MCF 10A (cell line): ENCODE measurements at regions not wholly inside any gene's neighbourhood (a gene's known extent, or its start where the extent isn't known, plus 50 kb on each side); places are given as distances from the start of the nearest gene placed in this dataset.
A peak's percentile ranks its signal among the peaks of the same experiment; 100 is the strongest.

ENCODE experiments used
- BruUV-seq: library from RNA; stranded (reverse); fragments of 400-500 nt; replicated peaks from 2 replicates; lab custom pipeline; 2021; lab: Mats Ljungman, UMichigan
- CTCF ChIA-PET: fragments of 300-600 bp; sonication (Branson Sonifier 250); formaldehyde crosslinking; extraction: SDS; loops from one replicate; lab custom pipeline; 2021; ENCODE audit warnings: antibody characterized with exemption, inconsistent platforms; lab: Yijun Ruan, JAX
- POLR2A ChIA-PET: fragments of 300-600, 350-650 bp; sonication (Branson Sonifier 250); formaldehyde crosslinking; extraction: SDS; loops from one replicate; lab custom pipeline; 2020; ENCODE audit warnings: antibody characterized with exemption, inconsistent platforms; lab: Yijun Ruan, JAX
- DNase-seq: peaks from one replicate; pipeline ENCODE4 v3.0.0-alpha.2; 2018; ENCODE audit not compliant: unreplicated experiment
- H3K27ac Mint-ChIP-seq: one replicate; pipeline ENCODE4 v1.8.0; 2022; ENCODE audit warnings: mild to moderate bottlenecking, low read depth, mixed read lengths; ENCODE audit not compliant: unreplicated experiment
- H3K27me3 Mint-ChIP-seq: one replicate; pipeline ENCODE4 v1.8.0; 2022; ENCODE audit warnings: mixed read lengths; ENCODE audit not compliant: insufficient read depth, unreplicated experiment
- H3K36me3 Mint-ChIP-seq: one replicate; pipeline ENCODE4 v1.8.0; 2022; ENCODE audit warnings: mild to moderate bottlenecking, moderate library complexity, mixed read lengths; ENCODE audit not compliant: insufficient read depth, unreplicated experiment
- H3K4me1 Mint-ChIP-seq: one replicate; pipeline ENCODE4 v1.8.0; 2022; ENCODE audit warnings: mixed read lengths; ENCODE audit not compliant: insufficient read depth, unreplicated experiment
- H3K4me3 Mint-ChIP-seq: one replicate; pipeline ENCODE4 v1.8.0; 2022; ENCODE audit warnings: mild to moderate bottlenecking, moderate library complexity, mixed read lengths; ENCODE audit not compliant: unreplicated experiment
- H3K9me3 Mint-ChIP-seq: one replicate; pipeline ENCODE4 v1.8.0; 2022; ENCODE audit warnings: mixed read lengths; ENCODE audit not compliant: unreplicated experiment
- CTCF ChIP-seq: fragments of 200-600 bp; IDR thresholded peaks from one replicate; pipeline ENCODE4 v1.8.0; 2022; ENCODE audit warnings: antibody characterized with exemption, mild to moderate bottlenecking; ENCODE audit not compliant: unreplicated experiment
- intact Hi-C: fragments of 100-400 bp; cut with micrococcal nuclease; formaldehyde crosslinking; loops from 2 replicates; pipeline ENCODE4 v1.14.1; 2022

GRCh38 chr6:71127374-71127773 is 161.2 kb upstream of the OGFRL1 start:
- H3K9me3 Mint-ChIP-seq: no peaks in the 10 kb centered on the region
- no peaks in the 10 kb centered on the region for H3K36me3 Mint-ChIP-seq
- H3K27ac Mint-ChIP-seq: no peak overlapping the region
- no peak overlapping the region for H3K4me3 Mint-ChIP-seq
- peaks cover 14% of the 10 kb centered on the region for H3K27me3 Mint-ChIP-seq
- ChIA-PET CTCF (no interaction called here), POLR2A (no interaction called here)
- peak; percentile 21 for DNase-seq
- no TSS peak for BruUV-seq
- intact Hi-C loops: no loop called here
- TF ChIP-seq CTCF: no peak
- H3K4me1 Mint-ChIP-seq: no peaks in the 10 kb centered on the region

GRCh38 chr6:71130277-71130676 is 158.3 kb upstream of the OGFRL1 start:
- no TSS peak for BruUV-seq
- Mint-ChIP-seq H3K4me3 (no peak overlapping the region), H3K4me1 (no peaks in the 10 kb centered on the region), H3K36me3 (no peaks in the 10 kb centered on the region), H3K27me3 (peaks cover 29% of the 10 kb centered on the region), H3K9me3 (no peaks in the 10 kb centered on the region), H3K27ac (no peak overlapping the region)
- intact Hi-C loops: no loop called here
- ChIA-PET CTCF (interaction anchor here (0.7 kb wide), 1 partner anchor 120 kb away, joined by 3 read pairs; no protein-coding TSS in a partner anchor), POLR2A (no interaction called here)
- no peak for TF ChIP-seq CTCF
- DNase-seq: no peak

GRCh38 chr6:71134929-71135642 is 153.5 kb upstream of the OGFRL1 start:
- Mint-ChIP-seq H3K4me1 (no peaks in the 10 kb centered on the region), H3K9me3 (no peaks in the 10 kb centered on the region), H3K27ac (no peak overlapping the region), H3K36me3 (no peaks in the 10 kb centered on the region), H3K27me3 (peaks cover 30% of the 10 kb centered on the region), H3K4me3 (no peak overlapping the region)
- no peak for DNase-seq
- ChIA-PET CTCF (interaction anchor here (0.5 kb wide), 1 partner anchor 14 kb away, joined by 3 read pairs; no protein-coding TSS in a partner anchor), POLR2A (no interaction called here)
- intact Hi-C loops: no loop called here
- no peak for TF ChIP-seq CTCF
- BruUV-seq: no TSS peak

- Mint-ChIP-seq H3K27me3 (peaks cover 30% of the 10 kb centered on the region), H3K9me3 (no peaks in the 10 kb centered on the region), H3K27ac (no peak overlapping the region), H3K36me3 (no peaks in the 10 kb centered on the region), H3K4me1 (no peaks in the 10 kb centered on the region), H3K4me3 (no peak overlapping the region)
- intact Hi-C loops: no loop called here
- no peak for DNase-seq
- ChIA-PET CTCF (interaction anchor here (0.6 kb wide), 1 partner anchor 179 kb away, joined by 3 read pairs; no protein-coding TSS in a partner anchor), POLR2A (no interaction called here)
- no peak for TF ChIP-seq CTCF
- BruUV-seq: no TSS peak
Measured at GRCh38 chr6:71137973-71138372, 150.6 kb upstream of the OGFRL1 start.
